Ammon's horn (tissue), 1 donor: ENCODE measurements at regions not wholly inside any gene's neighbourhood (a gene's known extent, or its start where the extent isn't known, plus 50 kb on each side); places are given as distances from the start of the nearest gene placed in this dataset.
A peak's percentile ranks its signal among the peaks of the same experiment; 100 is the strongest.
"Not testable (repeated sequence)": the region's sequence is repeated elsewhere in the genome, so short reads cannot be mapped to it uniquely, and the experiment has no call there.

Experiments used
- DNase-seq: peaks from one replicate; pipeline ENCODE4 v3.0.0-alpha.2; 2016; ENCODE audit warnings: low spot score

DNA sequence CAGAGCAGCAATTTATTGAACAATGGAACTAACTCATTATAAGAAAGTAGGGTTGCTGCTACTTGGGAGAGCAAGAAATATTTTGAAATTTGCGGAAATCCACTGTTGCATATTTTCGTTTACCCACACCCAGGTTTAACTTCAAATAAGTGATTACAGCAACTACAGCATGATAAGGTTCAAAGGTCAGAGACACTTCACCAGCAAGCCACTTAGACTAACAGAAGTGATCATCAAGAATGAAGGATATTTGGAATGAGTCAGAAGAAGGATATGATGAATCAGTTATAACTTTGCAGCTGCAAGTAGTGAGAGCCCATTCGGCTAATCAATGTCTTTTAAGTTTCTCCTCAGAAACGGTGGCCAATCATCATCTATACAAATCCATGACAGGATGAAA lies 199.3 kb downstream of the TMA16 start:
- no peak for DNase-seq

DNA sequence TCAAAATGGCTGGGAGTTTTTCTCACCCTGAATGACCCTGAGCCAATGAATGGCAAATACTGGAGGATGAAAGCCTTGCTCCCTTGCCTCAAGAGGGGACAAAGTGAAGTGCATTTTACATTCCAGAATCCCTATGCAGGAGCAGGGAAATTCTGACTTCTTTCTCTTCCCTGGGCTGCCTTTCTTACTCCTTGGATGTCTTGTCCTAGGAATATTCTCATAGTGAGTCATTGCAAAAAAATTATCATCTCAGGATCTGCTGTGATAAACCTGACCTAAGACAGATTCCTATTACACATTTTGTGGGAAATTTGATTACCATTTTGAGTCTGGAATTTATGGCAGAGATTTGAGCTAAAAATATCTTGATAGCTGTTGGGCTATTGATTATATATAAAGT lies 199.9 kb downstream of the TMA16 start:
- DNase-seq, result no peak

DNA sequence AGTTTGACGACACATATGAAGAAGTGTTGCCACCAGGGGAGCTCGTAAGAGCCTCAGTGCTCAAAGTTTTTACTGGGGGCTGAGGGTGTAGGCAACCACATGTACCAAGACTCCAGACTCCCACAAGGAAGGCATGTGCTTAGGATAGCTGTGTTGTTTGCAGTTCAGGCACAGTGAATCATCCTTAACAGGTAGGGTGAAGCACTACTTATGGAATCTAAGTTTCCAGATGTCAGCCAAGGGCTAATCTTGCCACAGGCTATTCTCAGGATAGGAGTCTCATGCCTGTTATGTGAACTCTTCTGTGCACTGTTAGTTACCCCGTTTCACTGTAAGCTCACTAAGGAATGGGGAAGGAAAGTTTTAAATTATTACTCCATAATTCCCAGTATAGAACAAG lies 202.6 kb downstream of the TMA16 start:
- DNase-seq, result no peak

DNA sequence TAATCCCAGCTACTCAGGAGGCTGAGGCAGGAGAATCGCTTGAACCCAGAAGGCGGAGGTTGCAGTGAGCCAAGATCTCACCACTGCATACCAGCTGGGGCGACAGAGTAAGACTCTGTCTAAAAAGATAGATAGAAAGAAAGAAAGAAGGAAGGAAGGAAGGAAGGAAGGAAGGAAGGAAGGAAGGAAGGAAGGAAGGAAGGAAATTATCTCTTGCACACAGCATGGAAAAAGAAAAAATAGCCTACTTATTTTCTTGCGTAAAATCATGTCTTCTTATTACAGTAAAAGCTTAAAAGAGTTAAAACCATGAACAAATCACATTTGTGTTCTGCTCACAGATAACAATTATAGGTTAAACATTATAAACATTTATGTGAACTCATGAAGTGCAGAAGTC lies 205.9 kb downstream of the TMA16 start:
- DNase-seq, result not testable (repeated sequence)

DNA sequence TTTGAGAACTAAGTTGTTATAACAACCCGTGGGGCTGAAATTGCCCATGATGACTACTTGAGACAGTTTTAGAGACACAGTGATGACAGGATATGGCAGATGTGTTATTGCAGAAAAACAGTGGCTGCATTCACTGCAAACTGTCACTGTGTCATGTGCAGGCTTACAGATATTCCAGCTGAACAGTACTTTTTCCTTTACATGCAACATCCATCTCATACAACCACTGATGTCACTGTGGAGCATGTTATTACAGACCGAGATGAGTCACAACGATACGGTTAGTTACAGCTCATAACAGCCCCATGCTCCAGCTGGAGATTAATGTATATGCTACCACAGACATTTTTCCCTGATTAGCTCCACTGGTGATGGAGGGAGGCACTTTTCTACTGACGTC lies 207.4 kb downstream of the TMA16 start:
- peak; percentile 28 for DNase-seq

DNA sequence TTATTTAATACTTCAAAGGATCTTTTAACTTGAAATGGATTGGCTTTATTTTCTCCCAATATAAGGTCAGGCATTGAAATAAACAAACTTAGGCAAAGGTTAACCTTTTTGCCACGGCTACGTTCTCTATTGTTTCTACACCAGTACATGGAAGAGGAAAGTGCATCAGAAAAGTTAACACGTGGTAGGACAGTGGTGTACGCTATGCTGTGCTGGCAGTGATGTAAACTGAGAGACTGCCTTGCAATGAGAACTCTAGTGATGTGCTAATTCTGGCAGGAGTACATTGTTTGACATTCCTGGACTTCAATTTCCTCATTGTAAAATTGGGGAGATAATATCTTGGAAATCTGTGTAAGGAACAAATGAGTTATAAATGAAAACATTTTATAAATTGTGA lies 208.2 kb downstream of the TMA16 start:
- DNase-seq, result no peak

DNA sequence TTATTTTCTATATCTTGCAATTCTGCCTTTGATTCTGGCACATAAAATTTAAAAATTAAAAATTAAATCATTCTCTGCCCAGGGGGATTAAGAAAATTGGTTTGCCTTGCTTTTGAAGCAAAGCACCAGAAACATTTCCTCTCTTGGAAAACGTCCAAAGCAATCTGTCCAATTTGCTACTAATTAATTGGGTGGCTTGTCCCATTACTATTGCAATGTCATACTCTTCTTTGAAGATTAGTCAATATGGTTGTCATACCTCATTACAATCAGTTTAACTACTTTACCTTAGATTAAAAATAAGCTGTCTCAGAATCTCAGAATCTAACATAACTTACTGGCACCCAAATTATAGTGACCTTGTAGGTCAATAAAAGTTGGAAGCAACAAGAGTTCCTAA lies 208.8 kb downstream of the TMA16 start:
- no peak for DNase-seq

DNA sequence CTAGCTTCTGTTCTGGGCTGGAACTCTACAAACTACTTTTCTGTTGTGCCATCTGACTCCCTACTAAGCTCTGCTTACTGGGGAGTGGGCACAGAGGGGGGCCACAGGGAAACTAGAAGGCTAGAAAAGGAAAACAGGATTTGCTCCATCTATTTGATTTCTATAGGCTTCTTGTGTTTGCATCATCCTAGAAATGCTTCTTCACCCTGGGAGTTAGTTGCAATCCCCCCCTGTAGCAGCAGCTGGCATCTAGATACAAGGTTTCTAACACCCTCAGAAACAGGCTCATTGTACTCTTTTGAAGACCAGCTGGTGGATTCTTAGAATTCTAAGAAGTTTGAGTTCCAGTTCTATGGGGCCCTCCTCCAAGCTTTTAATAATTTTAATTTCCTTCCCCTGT lies 213.4 kb downstream of the TMA16 start:
- no peak for DNase-seq

DNA sequence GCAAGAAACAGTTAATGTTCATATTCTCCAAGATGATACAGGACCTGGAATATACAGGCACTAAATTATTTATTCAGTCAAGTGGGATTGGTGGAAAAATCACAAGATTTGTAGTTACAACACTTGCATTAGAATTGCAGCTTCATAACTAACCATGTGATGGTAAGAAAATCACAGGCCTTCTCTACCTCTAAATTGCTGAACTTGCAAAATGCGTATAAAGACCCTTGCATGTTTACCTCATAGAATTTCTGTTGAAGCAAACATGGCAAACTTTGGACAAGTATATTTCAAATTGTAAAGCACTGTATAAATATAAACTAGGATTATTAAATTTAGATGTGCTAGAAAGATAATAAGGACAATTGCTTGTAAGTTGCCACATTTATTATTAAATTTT lies 215.1 kb downstream of the TMA16 start:
- no peak for DNase-seq

DNA sequence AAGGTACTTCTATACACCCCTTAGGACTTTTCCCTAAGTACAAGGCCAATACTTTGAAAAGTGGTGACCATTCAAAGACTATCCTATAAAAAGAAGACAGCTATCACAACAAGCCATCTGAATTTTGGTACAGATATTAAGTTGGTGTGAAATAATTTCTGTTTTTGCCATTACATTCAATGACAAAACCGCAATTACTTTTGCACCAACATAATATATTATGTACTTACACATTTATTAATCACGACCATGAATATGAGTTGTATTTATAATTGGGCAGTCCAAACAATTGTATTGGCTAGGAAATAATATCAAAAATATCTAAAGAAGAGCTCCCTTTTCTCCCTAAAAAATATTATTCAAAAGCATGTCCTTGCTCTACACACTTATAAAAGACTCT lies 215.7 kb downstream of the TMA16 start:
- DNase-seq, result no peak

DNA sequence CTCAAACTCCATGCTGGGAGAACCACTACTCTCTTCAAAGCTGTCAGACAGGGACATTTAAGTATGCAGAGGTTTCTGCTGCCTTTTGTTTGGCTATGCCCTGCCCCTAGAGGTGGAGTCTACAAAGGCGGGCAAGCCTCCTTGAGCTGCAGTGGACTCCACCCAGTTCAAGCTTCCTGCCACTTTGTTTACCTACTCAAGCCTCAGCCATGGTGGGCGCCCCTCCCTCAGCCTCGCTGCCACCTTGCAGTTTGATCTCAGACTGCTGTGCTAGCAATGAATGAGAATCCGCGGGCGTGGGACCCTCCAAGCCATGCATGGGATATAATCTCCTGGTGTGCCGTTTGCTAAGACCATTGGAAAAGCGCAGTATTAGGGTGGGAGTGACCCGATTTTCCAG lies 230.0 kb downstream of the TMA16 start:
- not testable (repeated sequence) for DNase-seq

DNA sequence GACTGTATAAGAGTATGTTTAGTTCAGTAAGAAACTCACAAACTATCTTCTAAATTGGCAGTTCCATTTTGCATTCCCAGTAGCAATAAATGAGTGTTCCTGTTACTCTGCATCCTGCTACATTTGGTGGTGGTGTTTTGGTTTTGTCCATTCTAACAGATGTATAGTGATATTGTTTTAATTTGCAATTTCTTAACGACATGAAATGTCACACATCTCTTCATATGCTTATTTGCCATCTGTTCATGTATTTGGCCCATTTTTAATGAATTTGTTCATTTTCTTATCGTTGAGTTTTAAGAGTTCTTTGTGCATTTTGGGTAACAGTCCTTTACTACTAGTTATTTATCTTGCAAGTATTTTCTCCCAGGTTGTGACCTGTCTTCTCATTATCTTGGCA lies 232.2 kb downstream of the TMA16 start:
- DNase-seq, result no peak

DNA sequence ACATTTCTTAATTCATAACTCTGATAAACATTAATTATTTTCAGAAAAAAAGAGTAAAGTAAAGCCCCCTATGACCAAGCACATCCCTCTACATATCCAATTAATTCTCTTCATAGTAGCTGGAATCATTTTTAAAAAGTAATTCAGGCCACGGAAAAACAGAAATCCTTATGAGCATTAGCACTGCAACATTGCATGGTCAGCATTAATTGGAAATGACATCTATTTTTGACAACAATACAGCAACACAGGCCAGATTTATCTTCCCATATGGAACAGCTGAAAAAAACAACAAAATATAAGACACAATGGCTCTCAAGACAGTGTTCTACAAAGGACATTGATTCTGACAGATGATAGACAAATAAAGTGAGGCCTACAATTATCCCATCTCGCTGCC lies 236.6 kb downstream of the TMA16 start:
- no peak for DNase-seq

DNA sequence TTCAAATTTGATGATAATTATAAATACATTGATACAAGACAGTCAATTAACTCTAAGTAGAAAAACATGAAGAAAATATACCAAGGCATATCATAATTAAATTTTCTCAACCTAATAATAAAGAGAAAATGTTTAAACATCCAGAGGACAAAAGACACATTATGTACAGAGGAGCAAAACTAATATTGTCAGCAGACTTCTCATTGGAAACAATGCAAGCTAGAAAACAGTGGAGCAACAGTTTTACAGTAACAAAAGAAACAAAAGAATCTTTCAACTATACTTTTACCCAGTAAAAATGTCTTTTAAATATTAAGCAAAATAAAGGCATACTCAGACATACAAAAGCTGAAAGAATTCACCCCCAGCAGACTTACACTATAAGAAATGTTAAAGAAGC lies 238.0 kb downstream of the TMA16 start:
- DNase-seq, result no peak

DNA sequence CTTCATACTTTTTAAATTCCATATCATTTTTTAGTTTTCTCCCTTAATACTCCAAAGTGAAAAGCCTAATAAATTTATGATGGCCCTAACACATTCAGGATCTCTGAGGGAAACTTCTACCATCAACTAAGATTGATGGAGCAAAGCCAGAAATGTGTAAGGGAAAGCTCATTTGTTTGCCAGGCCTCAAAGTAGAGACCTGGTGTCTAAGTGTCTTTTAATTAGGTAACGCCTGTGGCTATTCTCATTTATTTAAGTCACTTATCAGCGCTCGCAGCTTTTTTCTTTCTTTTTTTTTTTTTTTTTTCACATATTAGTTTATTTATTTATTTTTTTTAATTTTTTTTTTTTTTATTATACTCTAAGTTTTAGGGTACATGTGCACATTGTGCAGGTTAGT lies 242.4 kb downstream of the TMA16 start:
- DNase-seq, result no peak

DNA sequence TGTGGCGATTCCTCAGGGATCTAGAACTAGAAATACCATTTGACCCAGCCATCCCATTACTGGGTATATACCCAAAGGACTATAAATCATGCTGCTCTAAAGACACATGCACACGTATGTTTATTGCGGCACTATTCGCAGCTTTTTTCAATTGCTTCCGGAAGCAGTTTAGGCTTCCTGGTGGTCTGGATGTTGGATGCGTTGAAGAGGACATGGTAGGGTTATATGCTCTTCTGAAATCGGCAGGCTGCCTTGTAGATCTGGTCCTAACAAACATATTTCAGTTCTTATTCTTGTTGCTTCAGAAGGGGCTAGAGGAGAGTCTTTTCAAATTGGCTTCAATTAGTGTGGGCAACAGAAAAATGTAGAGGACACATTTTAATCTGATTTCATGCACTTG lies 243.4 kb downstream of the TMA16 start:
- not testable (repeated sequence) for DNase-seq

DNA sequence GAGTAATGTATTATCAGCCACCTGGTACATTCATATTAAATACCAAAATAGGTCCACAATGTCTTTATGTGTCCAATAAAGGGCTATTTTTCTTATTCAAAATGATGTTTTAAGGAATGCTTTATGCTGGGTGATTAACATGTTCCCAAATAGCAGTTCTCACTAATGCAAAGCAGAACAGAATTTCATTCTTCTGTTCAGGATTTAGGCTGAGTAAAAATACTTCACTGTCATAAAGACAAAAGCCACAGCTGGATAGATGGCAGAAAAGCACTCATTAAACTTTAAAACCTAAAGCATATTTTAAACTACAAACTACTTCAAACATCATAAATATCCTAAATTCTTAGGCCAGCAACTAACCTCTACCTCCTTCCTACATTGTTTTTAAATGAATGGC lies 244.0 kb downstream of the TMA16 start:
- DNase-seq, result no peak

DNA sequence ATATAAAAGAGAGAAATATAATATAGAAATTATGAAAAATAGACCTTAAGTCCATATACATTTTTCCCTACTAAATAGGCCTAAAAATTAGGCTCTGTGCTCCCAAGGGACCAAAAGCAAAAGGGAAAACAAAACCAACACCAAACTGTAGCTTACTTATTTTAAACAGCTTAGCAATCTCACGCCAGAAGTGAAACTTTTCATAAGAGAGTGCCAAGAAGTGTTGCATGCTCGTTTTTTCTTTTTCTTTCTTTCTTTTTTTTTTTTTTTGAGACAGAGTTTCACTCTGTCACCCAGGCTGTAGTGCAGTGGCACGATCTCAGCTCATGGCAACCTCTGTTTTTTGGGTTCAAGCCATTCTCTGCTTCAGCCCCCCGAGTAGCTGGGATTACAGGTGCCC lies 250.4 kb downstream of the TMA16 start:
- no peak for DNase-seq

DNA sequence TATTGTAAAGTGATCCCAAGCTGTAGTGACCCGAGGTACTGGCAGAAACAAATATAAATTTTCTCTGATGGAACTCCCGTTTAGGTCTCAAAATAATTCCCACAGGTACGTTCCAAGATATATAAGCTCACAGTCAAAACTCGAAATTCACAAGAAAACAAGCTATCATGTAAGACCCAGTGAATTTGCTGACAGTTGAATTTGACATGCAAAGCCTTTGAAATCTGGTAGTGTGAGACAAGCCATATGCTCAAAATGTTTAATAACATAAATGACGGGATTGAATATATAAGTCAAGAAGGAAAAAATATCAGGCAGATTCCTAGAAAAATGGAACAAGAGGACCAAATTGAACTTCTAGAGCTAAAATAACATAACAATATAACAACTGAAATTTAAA lies 252.8 kb downstream of the TMA16 start:
- DNase-seq, result no peak

DNA sequence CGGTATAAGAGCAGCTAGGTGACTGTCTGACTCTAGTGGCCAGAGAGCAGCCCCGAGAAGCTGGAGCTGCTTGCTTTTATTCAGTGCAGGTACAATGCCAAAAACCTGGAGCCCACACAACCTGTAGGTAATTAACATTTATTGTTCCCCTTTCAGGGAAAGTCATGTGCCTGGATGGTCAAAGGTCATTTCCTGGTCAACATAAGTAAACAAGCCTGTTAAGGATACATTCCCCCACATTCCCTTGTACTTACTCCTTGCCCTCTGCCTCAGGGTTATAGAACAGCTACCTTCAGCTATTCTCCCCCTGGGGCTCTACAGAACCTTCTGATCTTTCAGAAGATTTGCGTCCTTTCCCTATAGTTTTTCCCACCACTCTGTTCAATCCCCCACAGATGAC lies 253.4 kb downstream of the TMA16 start:
- no peak for DNase-seq

DNA sequence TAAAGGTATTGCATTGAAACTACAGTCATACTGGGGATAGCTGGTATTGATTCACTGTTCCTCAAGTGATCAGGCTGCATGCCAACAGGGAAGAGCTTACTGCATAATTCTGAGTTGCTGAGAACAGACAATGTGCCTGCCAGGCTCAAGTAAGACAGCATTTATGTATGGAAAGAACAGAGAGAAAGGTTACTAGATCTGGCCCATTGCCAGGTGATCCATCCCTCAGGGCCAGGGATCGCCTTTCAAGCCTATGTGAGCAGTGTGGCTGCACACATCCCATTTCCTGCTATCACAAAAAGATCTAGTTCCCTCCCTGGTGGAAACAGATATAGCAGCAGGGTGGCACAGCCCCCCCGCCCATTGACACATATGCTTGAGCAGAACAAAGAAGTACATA lies 254.0 kb downstream of the TMA16 start:
- DNase-seq, result peak; percentile 11

DNA sequence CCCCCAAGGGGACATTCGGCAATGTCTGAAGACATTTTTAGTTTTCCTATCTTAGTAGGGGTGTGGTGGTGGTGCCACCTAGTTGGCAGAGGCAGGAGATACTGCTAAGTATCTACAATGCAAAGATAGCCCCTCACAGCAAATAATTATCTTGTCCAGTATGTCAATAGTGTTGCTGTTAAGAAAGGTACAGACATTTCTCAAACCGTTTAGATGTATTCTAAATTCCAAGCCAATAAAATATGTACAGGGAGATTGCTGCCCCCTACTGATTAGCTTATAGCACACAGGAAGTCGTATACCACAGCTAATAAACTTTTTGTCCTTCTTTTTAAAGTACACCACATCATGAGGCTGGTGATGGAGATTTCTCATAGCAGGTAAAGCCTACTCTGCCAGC lies 260.5 kb downstream of the TMA16 start:
- DNase-seq, result no peak

DNA sequence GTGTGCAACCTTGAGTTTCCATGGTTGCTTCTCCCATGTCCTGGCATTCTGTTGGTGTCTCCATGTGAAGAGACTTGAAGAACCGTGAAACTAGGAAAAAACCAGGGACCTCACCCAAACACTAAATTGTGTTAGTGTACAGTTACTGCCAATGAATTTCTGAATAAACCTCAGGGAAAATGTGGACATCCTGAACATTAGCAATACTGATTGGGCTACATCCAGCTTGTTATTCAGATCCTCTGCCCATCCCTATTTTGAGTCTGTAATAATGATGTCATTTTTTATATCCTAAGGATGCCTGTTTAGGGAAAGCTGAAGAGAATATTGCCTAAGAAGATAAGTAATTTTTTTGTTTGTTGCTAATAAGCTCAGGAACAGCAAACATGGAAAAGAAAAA lies 262.7 kb downstream of the TMA16 start:
- DNase-seq, result no peak

DNA sequence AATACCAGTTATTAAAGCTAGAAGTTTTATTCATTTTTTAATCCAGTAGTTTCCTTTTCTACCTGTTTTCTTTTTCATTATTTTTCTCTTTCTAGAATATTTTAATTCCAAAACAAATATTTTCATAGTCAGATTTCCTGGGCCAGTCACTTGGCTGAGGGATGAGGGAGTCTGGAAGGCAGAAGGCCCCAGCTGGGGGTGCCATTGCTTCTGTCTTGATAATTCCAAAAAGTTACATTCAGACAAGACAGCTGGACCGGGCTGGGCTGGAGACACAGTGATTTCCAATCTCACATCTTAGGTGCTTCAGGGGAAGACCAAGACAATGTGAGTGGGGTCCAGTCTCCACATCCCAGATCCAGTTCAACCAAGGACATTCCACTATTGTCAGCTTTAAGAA lies 263.5 kb downstream of the TMA16 start:
- DNase-seq, result no peak

DNA sequence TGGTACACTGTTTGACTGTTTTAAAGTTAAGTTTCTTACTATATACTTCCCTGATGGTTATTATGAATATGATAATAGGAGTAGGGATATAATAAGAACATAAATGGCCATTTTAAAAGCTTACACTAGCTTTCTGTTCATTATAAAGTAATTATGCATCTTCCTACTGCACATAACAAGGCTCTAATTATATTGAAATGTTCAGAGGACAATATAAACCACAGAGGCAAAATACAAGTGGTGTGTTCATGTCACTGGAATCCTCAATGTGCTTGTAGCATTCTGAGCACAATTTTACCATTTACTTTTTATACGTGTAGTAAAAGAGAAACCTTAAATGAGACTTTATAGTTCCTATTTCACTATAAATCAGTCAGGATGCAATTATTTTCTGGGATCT lies 268.3 kb downstream of the TMA16 start:
- peak; percentile 25 for DNase-seq
